ENCODE measurements at regions not wholly inside any gene's neighbourhood (a gene's known extent, or its start where the extent isn't known, plus 50 kb on each side); places are given as distances from the start of the nearest gene placed in this dataset.

DNA sequence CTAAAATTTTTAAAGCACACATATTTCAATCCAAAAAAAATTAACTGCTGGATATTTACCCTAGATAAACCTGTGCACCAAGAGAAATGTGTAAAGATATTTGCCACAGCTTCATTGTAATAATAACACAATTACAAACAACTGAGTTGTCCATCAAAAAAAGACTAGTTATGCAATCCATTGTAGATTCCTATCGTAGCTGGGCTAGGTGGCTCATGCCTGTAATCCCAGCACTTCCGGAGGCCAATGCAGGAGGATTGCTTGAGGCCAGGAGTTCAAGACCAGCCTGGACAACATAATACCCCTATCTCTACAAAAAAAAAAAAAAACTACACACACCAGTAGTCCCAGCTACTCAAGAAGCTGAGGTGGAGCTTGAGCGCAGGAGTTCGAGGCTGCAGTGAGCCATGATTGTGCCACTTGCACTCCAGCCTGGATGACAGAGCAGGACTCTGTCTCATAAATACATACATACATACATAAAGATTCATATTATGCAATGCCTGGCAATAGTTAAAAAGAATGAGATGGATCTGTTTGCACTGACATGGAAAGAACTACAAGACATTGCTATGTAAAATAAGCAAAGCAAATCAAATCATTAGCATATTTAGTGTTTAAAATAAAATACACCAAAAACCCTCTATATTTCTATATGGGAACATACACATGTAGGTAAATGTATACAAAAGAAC lies 56.5 kb upstream of the CCDC28A start:
- no peak for DNase-seq

DNA sequence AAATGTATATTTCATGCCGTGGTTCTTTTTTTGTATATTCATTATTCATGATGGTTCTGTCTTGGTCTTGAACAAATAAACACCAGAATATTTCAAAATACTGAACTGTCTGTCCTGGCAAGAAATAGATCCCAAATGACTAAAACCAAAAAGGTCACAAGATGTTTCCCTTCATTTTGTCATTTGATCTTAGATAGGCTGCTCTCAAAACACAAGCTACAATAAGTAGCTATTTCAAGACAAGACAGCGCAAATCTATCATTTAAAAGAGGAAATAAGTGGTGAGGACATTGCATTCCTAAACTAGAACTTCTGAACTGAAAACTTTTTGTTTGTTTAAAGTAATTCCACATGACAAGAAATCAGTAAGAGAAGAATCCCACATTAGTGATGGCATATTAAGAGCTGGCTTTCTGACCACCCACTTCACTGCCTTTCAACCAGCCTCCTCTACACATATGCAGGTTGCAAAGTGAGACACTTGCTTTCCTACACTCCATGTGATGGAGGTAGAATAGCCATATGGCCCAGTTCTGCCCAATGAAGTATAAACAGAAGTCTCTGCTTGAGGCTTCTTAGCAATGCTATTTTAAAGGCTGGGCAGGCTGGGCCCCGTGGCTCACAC lies 54.4 kb upstream of the CCDC28A start:
- no peak for DNase-seq

DNA sequence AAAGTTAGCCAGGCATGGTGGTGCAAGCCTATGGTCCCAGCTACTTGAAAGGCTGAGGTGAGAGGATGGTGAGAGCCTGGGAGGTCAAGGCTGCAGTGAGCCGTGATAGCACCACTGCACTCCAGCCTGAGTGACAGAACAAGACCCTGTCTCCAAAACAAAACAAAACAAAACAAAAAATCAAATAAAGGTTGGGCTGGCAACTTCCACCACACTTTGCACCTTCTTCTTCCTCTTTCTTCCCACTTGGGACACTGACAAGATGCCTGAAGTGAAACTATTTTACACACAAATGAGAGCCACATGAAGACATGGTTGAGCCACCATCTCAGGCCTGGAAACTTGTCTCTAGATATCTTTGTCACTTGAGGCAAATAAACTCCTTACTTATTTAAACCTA lies 53.8 kb upstream of the CCDC28A start:
- no peak for DNase-seq

DNA sequence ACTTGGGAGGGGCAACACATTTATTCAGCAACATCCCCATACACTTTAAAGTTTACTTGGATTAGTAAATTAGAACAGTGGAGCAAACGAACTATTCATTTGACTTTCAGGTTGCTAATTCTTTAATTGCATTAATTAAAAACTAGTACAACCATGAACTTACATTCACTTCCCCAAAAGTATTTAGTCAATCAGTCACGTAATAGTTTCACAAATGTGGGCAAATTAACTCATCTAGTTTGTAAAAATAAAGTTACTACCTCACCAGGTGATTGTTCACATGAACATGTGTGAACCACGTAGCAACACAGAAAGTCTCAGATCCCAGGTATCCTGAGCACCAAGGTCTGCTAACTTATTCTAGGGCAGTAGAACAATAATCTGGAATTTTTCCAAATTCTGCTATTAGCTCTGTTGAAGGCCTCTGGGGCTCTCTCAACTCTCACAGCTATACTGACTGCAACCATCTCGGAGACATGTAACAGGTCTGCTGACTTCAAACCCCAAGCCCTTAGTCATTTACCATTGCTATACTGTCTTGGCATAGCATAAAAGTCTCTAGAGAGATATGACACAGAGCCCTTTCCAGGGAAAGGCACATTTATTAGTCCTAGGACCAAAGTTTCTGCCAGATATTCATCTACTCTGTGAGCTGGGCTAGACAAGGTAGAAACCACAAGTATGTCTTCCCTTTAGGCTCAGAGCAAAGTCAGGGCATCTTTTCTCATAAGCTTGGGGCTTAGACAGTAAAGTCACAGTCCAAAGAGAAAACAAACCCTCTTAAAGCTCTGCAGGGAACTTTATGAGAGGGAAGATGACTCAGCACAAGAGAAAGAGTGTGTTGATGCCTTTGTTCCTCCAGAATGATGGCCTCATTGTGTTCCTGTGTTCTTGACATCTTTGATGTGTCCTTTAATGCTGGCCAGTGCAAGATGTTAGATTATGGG lies 50.9 kb upstream of the CCDC28A start:
- no peak for DNase-seq
